GM13977 (cell line): ENCODE measurements at regions not wholly inside any gene's neighbourhood (a gene's known extent, or its start where the extent isn't known, plus 50 kb on each side); places are given as distances from the start of the nearest gene placed in this dataset.
"Not testable (repeated sequence)": the region's sequence is repeated elsewhere in the genome, so short reads cannot be mapped to it uniquely, and the experiment has no call there.

Source experiments
- DNase-seq: peaks from one replicate; pipeline ENCODE4 v3.0.0; 2012; ENCODE audit warnings: low spot score
- CTCF ChIP-seq: IDR thresholded peaks from 2 replicates; pipeline ENCODE4 v1.5.1; 2012; ENCODE audit warnings: mild to moderate bottlenecking, control low read depth; ENCODE audit not compliant: insufficient read depth; ENCODE audit errors: extremely low read depth, missing control alignments
- in situ Hi-C: fragments of 300-500 bp; cut with MboI; formaldehyde crosslinking; loops from one replicate; pipeline ENCODE4 v1.12.0; 2022; ENCODE audit warnings: low sequenced_read_pairs, low pct_unique_long_range_greater_than_20kb, mixed read lengths, inconsistent platforms; ENCODE audit not compliant: unreplicated experiment

DNA sequence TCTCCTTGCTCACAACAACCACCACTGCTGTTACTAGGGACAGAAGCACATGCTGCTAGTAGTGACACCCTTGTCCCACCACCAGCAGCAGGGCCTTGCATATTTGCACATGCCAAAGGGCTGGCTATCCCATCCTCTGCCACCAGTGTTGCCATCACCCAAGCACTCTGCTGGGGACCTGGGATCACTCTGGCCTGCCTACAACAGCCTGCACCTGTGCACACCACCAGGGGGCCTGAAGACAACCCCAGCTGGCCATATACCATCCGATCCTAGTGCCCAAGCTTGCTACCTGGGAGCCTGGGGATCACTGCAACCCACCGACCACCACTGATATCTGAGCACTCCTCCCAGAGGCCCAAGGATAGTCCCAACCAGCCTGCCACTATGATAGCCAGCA lies 99.9 kb upstream of the FANCL start:
- TF ChIP-seq CTCF = no peak
- in situ Hi-C loops = no loop called here
- no peak for DNase-seq

GRCh38 chr2:58339548-58340243 lies 98.6 kb upstream of the FANCL start:
- in situ Hi-C loops = no loop called here
- TF ChIP-seq CTCF = no peak

DNA sequence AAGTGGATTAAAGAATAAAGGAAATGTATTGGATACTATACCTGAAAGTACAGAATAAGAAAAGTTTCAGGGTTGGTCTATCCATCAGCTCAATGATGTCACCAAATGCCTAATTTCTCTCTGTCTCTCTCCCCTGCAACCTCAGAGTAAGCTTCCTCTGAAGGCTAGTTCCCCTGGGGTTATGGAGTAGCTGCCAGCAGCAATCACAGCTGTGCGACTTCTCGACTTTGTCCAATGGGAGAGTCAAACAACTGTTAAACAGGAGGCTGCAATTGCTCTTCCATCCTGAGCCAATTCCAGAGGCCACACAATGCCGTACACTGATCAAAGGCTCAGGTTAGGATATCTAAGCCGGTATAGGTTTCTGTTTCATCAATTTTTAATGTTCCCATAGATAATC lies 95.3 kb upstream of the FANCL start:
- in situ Hi-C loops = no loop called here
- no peak for DNase-seq
- TF ChIP-seq CTCF = no peak

More at GRCh38 chr2:58339548-58340243, 98.6 kb upstream of the FANCL start:
- DNase-seq = no peak

DNA sequence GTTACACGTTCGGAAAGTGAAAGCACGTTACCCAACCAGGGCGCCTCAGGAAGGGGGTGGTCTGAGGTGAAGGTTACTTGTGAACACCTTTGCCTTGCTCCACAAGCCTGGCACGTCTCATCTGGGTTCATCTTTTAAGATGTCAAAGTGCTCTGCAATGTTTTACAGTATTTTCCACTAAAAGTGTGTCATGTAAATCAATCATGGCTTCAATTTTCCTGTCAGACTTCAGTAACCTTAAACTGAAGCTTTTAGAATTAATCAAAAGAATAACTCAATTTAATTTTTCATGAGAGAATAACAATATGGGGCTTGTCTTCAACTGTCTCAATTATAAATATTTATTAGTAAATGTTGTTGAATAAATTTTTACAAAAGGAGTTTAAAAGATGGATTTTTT lies 93.3 kb upstream of the FANCL start:
- in situ Hi-C loops = no loop called here
- no peak for TF ChIP-seq CTCF
- no peak for DNase-seq

- DNase-seq, in situ Hi-C loops: not testable (repeated sequence)
Measured at GRCh38 chr2:58325296-58325895, 84.3 kb upstream of the FANCL start.

- no peak for DNase-seq
- TF ChIP-seq CTCF = no peak
- in situ Hi-C loops = no loop called here
Measured at GRCh38 chr2:58319481-58319880, 78.4 kb upstream of the FANCL start.

DNA sequence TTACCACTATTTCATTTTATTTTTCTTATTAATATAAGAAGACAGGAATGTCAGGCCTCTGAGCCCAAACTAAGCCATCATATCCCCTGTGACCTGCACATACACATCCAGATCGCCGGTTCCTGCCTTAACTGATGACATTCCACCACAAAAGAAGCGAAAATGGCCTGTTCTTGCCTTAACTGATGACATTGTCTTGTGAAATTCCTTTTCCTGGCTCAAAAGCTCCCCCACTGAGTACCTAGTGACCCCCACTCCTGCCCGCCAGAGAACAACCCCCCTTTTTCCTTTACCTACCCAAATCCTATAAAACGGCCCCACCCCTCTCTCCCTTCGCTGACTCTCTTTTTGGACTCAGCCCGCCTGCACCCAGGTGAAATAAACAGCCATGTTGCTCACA lies 77.8 kb upstream of the FANCL start:
- in situ Hi-C loops, DNase-seq: not testable (repeated sequence)

DNA sequence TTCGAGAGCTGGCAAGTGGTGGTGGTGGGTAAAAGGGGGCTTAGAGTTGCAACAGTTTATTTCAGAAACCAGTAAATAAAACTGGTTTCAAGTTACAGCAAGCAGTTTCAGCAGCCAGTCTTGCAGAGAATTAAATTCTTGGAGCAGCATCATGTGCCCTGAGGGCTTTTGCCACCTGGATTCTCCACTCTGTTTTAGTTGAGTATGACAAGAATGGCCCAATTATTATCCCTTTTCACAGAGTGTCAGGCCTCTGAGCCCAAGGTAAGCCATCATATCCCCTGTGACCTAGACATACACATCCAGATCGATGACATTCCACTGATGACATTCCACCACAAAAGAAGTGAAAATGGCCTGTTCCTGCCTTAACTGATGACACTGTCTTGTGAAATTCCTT lies 72.8 kb upstream of the FANCL start:
- in situ Hi-C loops = no loop called here
- no peak for DNase-seq
- TF ChIP-seq CTCF = no peak
